IPS-20b (cell line): ENCODE measurements at regions not wholly inside any gene's neighbourhood (a gene's known extent, or its start where the extent isn't known, plus 50 kb on each side); places are given as distances from the start of the nearest gene placed in this dataset.
"Not testable (repeated sequence)": the region's sequence is repeated elsewhere in the genome, so short reads cannot be mapped to it uniquely, and the experiment has no call there.

Experiments
- H3K27ac ChIP-seq: one replicate; pipeline ENCODE4 v1.5.1; 2013; ENCODE audit warnings: low read length
- H3K27me3 ChIP-seq: 2 replicates; pipeline ENCODE4 v1.6.1; 2013; ENCODE audit warnings: mild to moderate bottlenecking, low read length, inconsistent platforms; ENCODE audit not compliant: insufficient read depth
- H3K36me3 ChIP-seq: 2 replicates; pipeline ENCODE4 v1.6.1; 2013; ENCODE audit warnings: low read depth, mild to moderate bottlenecking, inconsistent platforms, low read length, moderate library complexity; ENCODE audit not compliant: insufficient read depth
- H3K4me1 ChIP-seq: 2 replicates; pipeline ENCODE4 v1.6.1; 2013; ENCODE audit warnings: mild to moderate bottlenecking, control low read depth, inconsistent platforms, low read length, moderate library complexity; ENCODE audit not compliant: insufficient read depth
- H3K4me3 ChIP-seq: 2 replicates; pipeline ENCODE4 v1.5.1; 2013; ENCODE audit warnings: mild to moderate bottlenecking, low read length, inconsistent platforms
- H3K9ac ChIP-seq: 2 replicates; pipeline ENCODE4 v1.6.1; 2013; ENCODE audit warnings: low read depth, mild to moderate bottlenecking, inconsistent platforms, low read length, moderate library complexity
- H3K9me3 ChIP-seq: 2 replicates; pipeline ENCODE4 v1.6.1; 2013; ENCODE audit warnings: mild to moderate bottlenecking, low read depth, low read length, inconsistent platforms; ENCODE audit not compliant: insufficient read depth

GRCh38 chrX:102846544-102847236, 90.4 kb upstream of the RAB40AL start:
- Histone ChIP-seq H3K4me3 (no peak overlapping the region), H3K36me3 (peaks cover 7% of the 10 kb centered on the region; the same call in 1 of the 2 replicates), H3K27me3 (no peaks in the 10 kb centered on the region), H3K27ac (no peak overlapping the region), H3K4me1 (no peaks in the 10 kb centered on the region), H3K9ac (no peak overlapping the region), H3K9me3 (no peaks in the 10 kb centered on the region)

GRCh38 chrX:102847362-102847761, 89.7 kb upstream of the RAB40AL start:
- Histone ChIP-seq H3K27ac (no peak overlapping the region), H3K9me3 (no peaks in the 10 kb centered on the region), H3K4me1 (no peaks in the 10 kb centered on the region), H3K9ac (no peak overlapping the region), H3K4me3 (no peak overlapping the region), H3K36me3 (peaks cover 7% of the 10 kb centered on the region; the same call in 1 of the 2 replicates), H3K27me3 (no peaks in the 10 kb centered on the region)

DNA sequence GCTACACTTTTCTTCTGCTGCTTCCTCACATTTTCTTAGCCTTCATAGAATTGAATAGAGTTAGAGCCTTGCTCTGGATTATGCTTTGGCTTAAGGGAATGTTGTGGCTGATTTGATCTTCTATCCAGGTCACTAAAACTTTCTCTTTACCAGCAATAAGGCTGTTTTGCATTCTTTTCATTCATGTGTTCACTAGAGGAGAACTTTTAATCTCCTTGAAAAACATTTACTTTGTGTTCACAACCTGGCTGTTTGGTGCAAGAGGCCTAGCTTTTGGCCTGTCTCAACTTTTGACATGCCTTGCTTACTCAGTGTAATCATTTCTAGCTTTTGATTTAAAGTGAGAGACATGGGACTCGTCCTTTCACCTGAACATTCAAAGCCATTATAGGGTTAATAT, 87.7 kb upstream of the RAB40AL start:
- H3K36me3 ChIP-seq: peaks cover 7% of the 10 kb centered on the region; the same call in 1 of the 2 replicates
- H3K4me3 ChIP-seq: no peak overlapping the region
- no peaks in the 10 kb centered on the region for H3K27me3 ChIP-seq
- no peaks in the 10 kb centered on the region for H3K9me3 ChIP-seq
- H3K27ac ChIP-seq: no peak overlapping the region
- H3K9ac ChIP-seq: no peak overlapping the region
- H3K4me1 ChIP-seq: no peaks in the 10 kb centered on the region

DNA sequence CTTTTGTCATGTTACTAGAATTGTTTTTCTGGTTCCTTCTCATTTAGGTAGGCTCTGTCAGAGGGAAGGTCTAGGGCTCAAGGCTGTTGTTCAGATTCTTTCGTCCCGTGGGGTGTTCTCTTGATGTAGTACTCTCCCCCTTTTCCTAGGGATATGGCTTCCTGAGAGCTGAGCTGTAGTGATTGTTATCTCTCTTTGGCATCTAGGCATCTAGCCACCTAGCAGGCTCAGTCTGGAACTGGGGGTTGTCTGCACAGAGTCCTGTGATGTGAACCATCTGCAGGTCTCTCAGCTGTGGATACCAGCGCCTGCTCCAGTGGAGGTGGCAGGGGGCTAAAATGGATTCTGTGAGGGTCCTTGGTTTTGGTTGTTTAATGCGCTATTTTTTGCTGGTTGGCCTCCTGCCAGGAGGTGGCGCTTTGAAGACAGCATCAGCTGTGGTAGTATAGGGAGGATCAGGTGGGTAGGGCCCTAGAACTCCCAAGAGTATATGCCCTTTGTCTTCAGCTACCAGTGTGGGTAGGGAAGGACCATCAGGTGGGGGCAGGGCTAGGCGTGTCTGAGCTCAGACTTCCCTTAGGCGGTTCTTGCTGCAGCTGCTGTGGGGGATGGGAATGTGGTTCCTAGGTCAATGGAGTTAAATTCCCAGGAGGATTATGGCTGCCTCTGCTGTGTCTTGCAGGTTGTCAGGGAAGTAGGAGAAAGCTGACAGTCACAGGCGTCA, 78.1 kb upstream of the RAB40AL start:
- H3K36me3 ChIP-seq, H3K4me1 ChIP-seq, H3K27me3 ChIP-seq, H3K27ac ChIP-seq, H3K9me3 ChIP-seq, H3K4me3 ChIP-seq, H3K9ac ChIP-seq: not testable (repeated sequence)

DNA sequence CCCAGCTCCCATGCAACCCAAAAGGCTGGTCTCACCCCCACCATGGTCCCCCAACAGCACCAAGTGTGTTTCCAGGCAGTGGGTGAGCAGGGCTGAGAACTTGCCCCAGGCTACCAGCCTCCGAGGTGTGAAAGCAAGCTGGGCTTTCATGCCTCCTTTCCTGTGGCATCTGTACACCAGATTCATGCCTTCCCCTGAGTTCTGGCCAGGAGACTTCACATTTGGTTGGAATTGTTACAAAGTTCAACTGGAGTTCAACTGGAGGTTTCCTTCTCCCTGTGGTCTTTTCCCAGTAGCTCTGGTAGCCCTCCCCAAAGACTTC, 77.6 kb upstream of the RAB40AL start:
- Histone ChIP-seq H3K9me3 (no peaks in the 10 kb centered on the region), H3K27me3 (no peaks in the 10 kb centered on the region), H3K27ac (no peak overlapping the region), H3K36me3 (no peaks in the 10 kb centered on the region), H3K4me3 (no peak overlapping the region), H3K4me1 (no peaks in the 10 kb centered on the region), H3K9ac (no peak overlapping the region)

DNA sequence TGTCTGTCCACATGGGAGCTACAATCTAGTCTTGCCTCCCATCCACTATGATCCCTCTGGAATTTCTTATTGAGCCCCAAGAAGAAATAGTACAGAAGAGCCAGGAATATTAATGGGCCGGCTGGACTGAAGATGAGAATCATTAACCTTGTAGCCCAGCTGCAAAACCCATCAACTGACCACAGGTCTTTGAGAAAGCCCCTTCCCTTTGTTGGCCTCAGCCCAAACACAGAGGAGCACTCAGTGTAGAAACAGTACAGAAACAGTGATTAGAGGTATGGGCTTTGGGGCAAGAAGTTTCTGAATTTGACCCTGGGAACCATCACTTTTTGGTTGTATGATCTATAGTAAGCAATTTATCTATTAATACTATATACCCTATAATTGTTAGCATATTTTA, 76.8 kb upstream of the RAB40AL start:
- no peaks in the 10 kb centered on the region for H3K9me3 ChIP-seq
- H3K4me3 ChIP-seq: no peak overlapping the region
- H3K27ac ChIP-seq: no peak overlapping the region
- no peaks in the 10 kb centered on the region for H3K27me3 ChIP-seq
- no peaks in the 10 kb centered on the region for H3K4me1 ChIP-seq
- H3K9ac ChIP-seq: no peak overlapping the region
- H3K36me3 ChIP-seq: peaks cover 5% of the 10 kb centered on the region; the same call in 1 of the 2 replicates

DNA sequence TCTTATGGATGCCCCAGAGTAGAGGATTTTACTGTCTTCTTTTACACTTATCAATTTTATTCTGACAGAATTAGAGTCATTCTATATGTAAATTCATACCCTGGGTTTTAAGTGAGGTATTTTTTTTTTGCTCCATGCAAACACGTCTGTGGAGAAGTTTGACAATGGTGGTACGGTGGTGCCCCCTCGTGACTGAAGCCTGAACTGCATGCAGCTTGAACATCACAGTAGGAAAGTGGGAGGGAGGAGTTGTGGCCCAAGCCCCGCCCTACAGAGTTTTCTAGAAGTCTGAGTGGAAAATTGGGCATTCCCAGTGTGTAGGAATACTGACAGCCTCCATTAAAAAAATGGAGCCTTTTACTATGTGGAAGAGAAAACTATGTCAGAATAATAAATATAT, 73.3 kb upstream of the RAB40AL start:
- peaks cover 14% of the 10 kb centered on the region; the same call in 1 of the 2 replicates for H3K36me3 ChIP-seq
- no peaks in the 10 kb centered on the region for H3K4me1 ChIP-seq
- no peak overlapping the region for H3K27ac ChIP-seq
- no peaks in the 10 kb centered on the region for H3K27me3 ChIP-seq
- H3K9ac ChIP-seq: no peak overlapping the region
- no peaks in the 10 kb centered on the region for H3K9me3 ChIP-seq
- no peak overlapping the region for H3K4me3 ChIP-seq

GRCh38 chrX:102866981-102867656, 70.0 kb upstream of the RAB40AL start:
- no peaks in the 10 kb centered on the region for H3K4me1 ChIP-seq
- no peak overlapping the region for H3K27ac ChIP-seq
- no peak overlapping the region for H3K9ac ChIP-seq
- H3K36me3 ChIP-seq: peaks cover 14% of the 10 kb centered on the region; the same call in 1 of the 2 replicates
- H3K27me3 ChIP-seq: no peaks in the 10 kb centered on the region
- H3K4me3 ChIP-seq: no peak overlapping the region
- no peaks in the 10 kb centered on the region for H3K9me3 ChIP-seq

GRCh38 chrX:102883491-102883890, 53.6 kb upstream of the RAB40AL start:
- Histone ChIP-seq H3K27ac (no peak overlapping the region), H3K9me3 (no peaks in the 10 kb centered on the region), H3K27me3 (no peaks in the 10 kb centered on the region), H3K4me3 (no peak overlapping the region), H3K9ac (no peak overlapping the region), H3K36me3 (peaks cover 5% of the 10 kb centered on the region), H3K4me1 (no peaks in the 10 kb centered on the region)
